Mesenchymal stem cell (in vitro differentiated cells and primary cell): ENCODE measurements at regions not wholly inside any gene's neighbourhood (a gene's known extent, or its start where the extent isn't known, plus 50 kb on each side); places are given as distances from the start of the nearest gene placed in this dataset.
A peak's percentile ranks its signal among the peaks of the same experiment; 100 is the strongest.

Source experiments
- DNase-seq: peaks from one replicate; pipeline ENCODE4 v3.0.0-alpha.2; 2013
- H2AFZ ChIP-seq: one replicate; pipeline ENCODE4 v1.6.1; 2013; ENCODE audit warnings: low read depth, mild to moderate bottlenecking, control low read depth, inconsistent platforms, low read length, moderate library complexity
- H2AK5ac ChIP-seq: 2 replicates; pipeline ENCODE4 v1.6.1; 2013; ENCODE audit warnings: low read length, moderate library complexity, mild to moderate bottlenecking, inconsistent platforms; ENCODE audit not compliant: severe bottlenecking
- H2BK120ac ChIP-seq: one replicate; pipeline ENCODE4 v1.6.1; 2013; ENCODE audit warnings: low read depth, mild to moderate bottlenecking, inconsistent platforms, low read length, moderate library complexity
- H2BK12ac ChIP-seq, 2 experiments: one replicate each; pipeline ENCODE4 v1.6.1; 2013; ENCODE audit warnings: inconsistent platforms in 2 of 2, low read length in 2 of 2, mild to moderate bottlenecking in 2 of 2, moderate library complexity in 2 of 2, control low read depth in 1 of 2
- H2BK15ac ChIP-seq: one replicate; pipeline ENCODE4 v1.6.1; 2013; ENCODE audit warnings: mild to moderate bottlenecking, low read depth, inconsistent platforms; ENCODE audit not compliant: poor library complexity, severe bottlenecking
- H2BK5ac ChIP-seq: 2 replicates; pipeline ENCODE4 v1.6.1; 2013; ENCODE audit warnings: low read depth, mild to moderate bottlenecking, low read length, control low read depth, inconsistent platforms; ENCODE audit not compliant: poor library complexity, severe bottlenecking
- H3K14ac ChIP-seq, 2 experiments: one replicate each; pipeline ENCODE4 v1.6.1; 2013; ENCODE audit warnings: inconsistent platforms in 2 of 2, low read length in 2 of 2, control low read depth in 1 of 2, mild to moderate bottlenecking in 1 of 2, moderate library complexity in 1 of 2
- H3K18ac ChIP-seq, 2 experiments: one replicate each; pipeline ENCODE4 v1.6.1; 2013; ENCODE audit warnings: inconsistent platforms in 2 of 2, low read length in 2 of 2, control low read depth in 1 of 2, low read depth in 1 of 2, mild to moderate bottlenecking in 1 of 2
- H3K23ac ChIP-seq, 2 experiments: one replicate each; pipeline ENCODE4 v1.6.1; 2013; ENCODE audit warnings: inconsistent platforms in 2 of 2, low read length in 2 of 2, mild to moderate bottlenecking in 2 of 2, moderate library complexity in 2 of 2, control low read depth in 1 of 2
- H3K27ac ChIP-seq: 2 replicates; pipeline ENCODE4 v1.5.1; 2013; ENCODE audit warnings: mild to moderate bottlenecking, moderate library complexity, low read length, control low read depth, inconsistent platforms; ENCODE audit not compliant: poor library complexity, severe bottlenecking
- H3K27me3 ChIP-seq, 2 experiments: 2 replicates each; pipeline versions ENCODE4 v1.6.1 to v1.7.0; 2013; ENCODE audit warnings: low read length in 2 of 2, mild to moderate bottlenecking in 2 of 2, moderate library complexity in 2 of 2, control low read depth in 1 of 2, inconsistent platforms in 1 of 2; ENCODE audit not compliant: control insufficient read depth in 1 of 2, insufficient read depth in 1 of 2
- H3K36me3 ChIP-seq, 2 experiments: 2 replicates each; pipeline versions ENCODE4 v1.6.1 to v1.7.0; 2013; ENCODE audit warnings: low read length in 2 of 2, control low read depth in 1 of 2, inconsistent platforms in 1 of 2, low read depth in 1 of 2, mild to moderate bottlenecking in 1 of 2; ENCODE audit not compliant: insufficient read depth in 2 of 2, control insufficient read depth in 1 of 2
- H3K4ac ChIP-seq, 2 experiments: one replicate each; pipeline ENCODE4 v1.6.1; 2013; ENCODE audit warnings: inconsistent platforms in 2 of 2, low read length in 2 of 2, mild to moderate bottlenecking in 2 of 2, moderate library complexity in 2 of 2, control low read depth in 1 of 2, low read depth in 1 of 2
- H3K4me1 ChIP-seq: 2 replicates; pipeline ENCODE4 v1.6.1; 2013; ENCODE audit warnings: low read depth, low read length, control low read depth; ENCODE audit not compliant: control insufficient read depth, insufficient read depth
- H3K4me2 ChIP-seq: 2 replicates; pipeline ENCODE4 v1.6.1; 2013; ENCODE audit warnings: low read length, mild to moderate bottlenecking, inconsistent platforms; ENCODE audit not compliant: poor library complexity, severe bottlenecking
- H3K4me3 ChIP-seq, 2 experiments: 2 replicates each; pipeline versions ENCODE4 v1.5.1 to v1.7.0; 2013; ENCODE audit warnings: low read length in 2 of 2, mild to moderate bottlenecking in 2 of 2, control low read depth in 1 of 2, low read depth in 1 of 2; ENCODE audit not compliant: insufficient read depth in 1 of 2
- H3K79me1 ChIP-seq: replicated peaks from 2 replicates; pipeline ENCODE4 v1.6.1; 2013; ENCODE audit warnings: mild to moderate bottlenecking, control low read depth, low read length, inconsistent platforms; ENCODE audit not compliant: poor library complexity, severe bottlenecking
- H3K9ac ChIP-seq: 2 replicates; pipeline ENCODE4 v1.7.0; 2013; ENCODE audit warnings: mild to moderate bottlenecking, low read length, moderate library complexity
- H3K9me3 ChIP-seq: 2 replicates; pipeline ENCODE4 v1.7.0; 2013; ENCODE audit warnings: mild to moderate bottlenecking, low read length; ENCODE audit not compliant: control insufficient read depth
- H4K8ac ChIP-seq: one replicate; pipeline ENCODE4 v1.6.1; 2013; ENCODE audit warnings: inconsistent platforms, mild to moderate bottlenecking, low read length, moderate library complexity
- H4K91ac ChIP-seq: one replicate; pipeline ENCODE4 v1.6.1; 2013; ENCODE audit warnings: mild to moderate bottlenecking, low read length, inconsistent platforms
- WGBS: methylation state at CpG from one replicate; pipeline ENCODE4 v1.1.7; 2013; ENCODE audit warnings: mixed read lengths; 5-methylcytosine and 5-hydroxymethylcytosine counted together

- Histone ChIP-seq H3K9me3 (no peaks in the 10 kb centered on the region), H3K23ac (no peak overlapping the region), H2BK12ac (no peak overlapping the region), H3K27me3 (no peaks in the 10 kb centered on the region), H4K91ac (no peak overlapping the region), H3K27ac (no peak overlapping the region), H4K8ac (no peak overlapping the region), H2BK5ac (no peak overlapping the region), H3K79me1 (no peaks in the 10 kb centered on the region), H3K4me1 (no peaks in the 10 kb centered on the region), H3K4me3 (no peak overlapping the region), H3K36me3 (no peaks in the 10 kb centered on the region), H2AK5ac (no peak overlapping the region), H3K4me2 (no peak overlapping the region), H3K9ac (no peak overlapping the region), H3K4ac (no peak overlapping the region), H3K14ac (no peak overlapping the region), H2BK120ac (no peak overlapping the region), H2AFZ (no peak overlapping the region), H3K18ac (no peak overlapping the region), H2BK15ac (no peak overlapping the region)
- 46% methylated on average over 5 of the region's 6 CpGs for WGBS
- peak; percentile 50 for DNase-seq
Observed at GRCh38 chr7:125347269-125347668, 417.6 kb upstream of the POT1 start.

- Histone ChIP-seq H2BK12ac (no peak overlapping the region), H2AK5ac (no peak overlapping the region), H3K23ac (no peak overlapping the region), H3K27ac (no peak overlapping the region), H3K18ac (no peak overlapping the region), H4K91ac (no peak overlapping the region), H2BK120ac (no peak overlapping the region), H2BK5ac (no peak overlapping the region), H2AFZ (no peak overlapping the region), H3K4me1 (no peaks in the 10 kb centered on the region), H2BK15ac (no peak overlapping the region), H3K4ac (no peak overlapping the region), H4K8ac (no peak overlapping the region), H3K14ac (no peak overlapping the region), H3K9ac (no peak overlapping the region), H3K4me3 (no peak overlapping the region), H3K36me3 (no peaks in the 10 kb centered on the region), H3K27me3 (no peaks in the 10 kb centered on the region), H3K4me2 (no peak overlapping the region), H3K9me3 (peaks cover 2% of the 10 kb centered on the region), H3K79me1 (no peaks in the 10 kb centered on the region)
- DNase-seq = no peak
- WGBS = 90% methylated on average over 2 of the region's 4 CpGs
Observed at GRCh38 chr7:125338110-125338509, 408.5 kb upstream of the POT1 start.

DNA sequence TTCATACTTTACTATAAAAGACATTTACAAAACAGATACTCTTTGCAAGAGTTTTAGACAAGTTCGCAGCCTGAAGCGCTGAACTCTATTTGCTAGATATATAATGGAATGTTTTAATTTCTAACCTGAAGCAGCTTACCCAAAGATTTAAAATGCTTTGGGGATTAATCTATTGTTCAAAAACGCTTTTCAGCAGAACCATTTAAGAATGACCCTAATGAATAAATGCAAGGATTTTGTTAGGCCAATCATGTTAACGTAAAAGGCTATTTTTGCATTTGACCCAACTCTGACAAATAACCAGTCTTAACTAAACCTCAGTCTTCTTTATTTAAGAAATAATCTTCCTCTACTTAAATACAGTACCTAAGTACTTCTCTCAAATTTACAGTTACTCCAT, 406.7 kb upstream of the POT1 start:
- Histone ChIP-seq H3K27me3 (no peaks in the 10 kb centered on the region), H2AFZ (no peak overlapping the region), H2BK15ac (no peak overlapping the region), H3K4ac (no peak overlapping the region), H4K8ac (no peak overlapping the region), H3K9ac (no peak overlapping the region), H3K4me3 (no peak overlapping the region), H3K23ac (no peak overlapping the region), H3K18ac (no peak overlapping the region), H2AK5ac (no peak overlapping the region), H3K36me3 (no peaks in the 10 kb centered on the region), H4K91ac (no peak overlapping the region), H3K4me1 (no peaks in the 10 kb centered on the region), H3K27ac (no peak overlapping the region), H3K79me1 (no peaks in the 10 kb centered on the region), H2BK120ac (no peak overlapping the region), H2BK5ac (no peak overlapping the region), H3K9me3 (peaks cover 6% of the 10 kb centered on the region), H3K14ac (no peak overlapping the region), H3K4me2 (no peak overlapping the region), H2BK12ac (no peak overlapping the region)
- WGBS = 76% methylated on average over 2 of the region's 4 CpGs
- no peak for DNase-seq

DNA sequence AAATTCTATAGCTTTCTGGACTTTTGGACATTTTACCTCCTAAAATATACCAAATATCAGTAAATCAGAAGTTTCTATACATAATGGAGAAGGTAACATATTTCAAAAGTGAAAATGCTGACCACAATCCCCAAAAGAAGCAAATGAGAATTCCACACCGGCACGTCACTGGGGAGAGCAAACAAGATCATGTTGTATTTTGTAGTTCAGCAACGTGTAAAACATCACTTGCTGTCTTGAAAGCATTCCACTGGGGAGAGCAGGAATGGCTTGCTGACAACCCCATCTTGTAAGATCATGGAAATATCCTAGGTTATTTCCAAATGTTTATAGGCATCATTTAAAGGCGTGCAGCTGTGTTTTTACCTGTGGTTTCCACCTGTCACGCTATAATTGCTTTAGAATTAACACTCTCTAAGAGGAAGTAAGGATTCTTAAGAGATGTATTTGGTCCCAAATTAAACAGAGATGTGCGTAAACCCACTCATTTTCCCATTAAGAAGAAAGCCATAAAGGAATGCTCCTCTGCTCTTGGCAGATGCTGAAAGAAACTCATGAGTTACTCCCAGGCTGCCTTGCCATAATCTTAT, 397.1 kb upstream of the POT1 start:
- Histone ChIP-seq H3K4me1 (no peaks in the 10 kb centered on the region), H3K9me3 (peaks cover 9% of the 10 kb centered on the region), H3K4me2 (no peak overlapping the region), H3K27me3 (no peaks in the 10 kb centered on the region), H2BK120ac (no peak overlapping the region), H3K18ac (no peak overlapping the region), H3K4me3 (no peak overlapping the region), H3K36me3 (no peaks in the 10 kb centered on the region), H3K27ac (no peak overlapping the region), H2BK5ac (no peak overlapping the region), H2BK15ac (no peak overlapping the region), H2AK5ac (no peak overlapping the region), H3K23ac (no peak overlapping the region), H3K9ac (no peak overlapping the region), H3K14ac (no peak overlapping the region), H2AFZ (no peak overlapping the region), H3K79me1 (no peaks in the 10 kb centered on the region), H3K4ac (no peak overlapping the region), H4K91ac (no peak overlapping the region), H4K8ac (no peak overlapping the region), H2BK12ac (no peak overlapping the region)
- WGBS = 62% methylated on average over 3 of the region's 6 CpGs
- DNase-seq = peak; percentile 16
